Mesothelial cell of epicardium (in vitro differentiated cells): ENCODE measurements at regions not wholly inside any gene's neighbourhood (a gene's known extent, or its start where the extent isn't known, plus 50 kb on each side); places are given as distances from the start of the nearest gene placed in this dataset.
A peak's percentile ranks its signal among the peaks of the same experiment; 100 is the strongest.

Experiments used
- DNase-seq, 2 experiments: peaks; one replicate each; pipeline ENCODE4 v3.0.0; 2021; ENCODE audit warnings: low spot score in 2 of 2; ENCODE audit not compliant: unreplicated experiment in 2 of 2
- H3K27ac Mint-ChIP-seq: 2 replicates; pipeline ENCODE4 v1.8.0; 2021; ENCODE audit warnings: mixed read lengths
- H3K27me3 Mint-ChIP-seq: 2 replicates; pipeline ENCODE4 v1.8.0; 2021; ENCODE audit warnings: low read depth, mixed read lengths
- H3K36me3 Mint-ChIP-seq: 2 replicates; pipeline ENCODE4 v1.8.0; 2021; ENCODE audit warnings: mixed read lengths
- H3K4me1 Mint-ChIP-seq: 2 replicates; pipeline ENCODE4 v1.8.0; 2021; ENCODE audit warnings: mixed read lengths
- H3K4me3 Mint-ChIP-seq: 2 replicates; pipeline ENCODE4 v1.8.0; 2021; ENCODE audit warnings: mild to moderate bottlenecking, moderate library complexity, mixed read lengths
- H3K9me3 Mint-ChIP-seq: 2 replicates; pipeline ENCODE4 v1.8.0; 2021; ENCODE audit warnings: mixed read lengths
- CTCF ChIP-seq: fragments of 200-600 bp; sonication (generic); IDR thresholded peaks from one replicate; pipeline ENCODE4 v1.5.0; 2021; ENCODE audit warnings: antibody characterized with exemption; ENCODE audit not compliant: unreplicated experiment

- TF ChIP-seq CTCF: no peak
- Mint-ChIP-seq H3K36me3 (no peaks in the 10 kb centered on the region), H3K9me3 (no peaks in the 10 kb centered on the region), H3K27me3 (no peaks in the 10 kb centered on the region), H3K4me1 (no peaks in the 10 kb centered on the region), H3K27ac (no peak overlapping the region), H3K4me3 (no peak overlapping the region)
- no peak for DNase-seq
Observed at GRCh38 chr9:85185486-85186217, 516.1 kb downstream of the NTRK2 start.

GRCh38 chr9:85182383-85182782 lies 512.9 kb downstream of the NTRK2 start:
- Mint-ChIP-seq H3K9me3 (no peaks in the 10 kb centered on the region), H3K4me3 (no peak overlapping the region), H3K4me1 (peaks cover 20% of the 10 kb centered on the region), H3K27me3 (no peaks in the 10 kb centered on the region), H3K27ac (no peak overlapping the region), H3K36me3 (no peaks in the 10 kb centered on the region)
- no peak for TF ChIP-seq CTCF
- no peak for DNase-seq

GRCh38 chr9:85178474-85178873 lies 508.9 kb downstream of the NTRK2 start:
- no peaks in the 10 kb centered on the region for H3K36me3 Mint-ChIP-seq
- TF ChIP-seq CTCF: no peak
- no peaks in the 10 kb centered on the region for H3K27me3 Mint-ChIP-seq

GRCh38 chr9:85173967-85174366 lies 504.4 kb downstream of the NTRK2 start:
- Mint-ChIP-seq H3K36me3 (peaks cover 4% of the 10 kb centered on the region), H3K4me1 (peaks cover 25% of the 10 kb centered on the region), H3K27me3 (no peaks in the 10 kb centered on the region), H3K9me3 (peaks cover 9% of the 10 kb centered on the region), H3K27ac (no peak overlapping the region), H3K4me3 (no peak overlapping the region)
- DNase-seq: no peak
- no peak for TF ChIP-seq CTCF

More at GRCh38 chr9:85178474-85178873, 508.9 kb downstream of the NTRK2 start:
- Mint-ChIP-seq H3K9me3 (no peaks in the 10 kb centered on the region), H3K27ac (no peak overlapping the region), H3K4me3 (no peak overlapping the region), H3K4me1 (peaks cover 20% of the 10 kb centered on the region)
- DNase-seq: no peak

- peaks cover 6% of the 10 kb centered on the region for H3K36me3 Mint-ChIP-seq
- DNase-seq: no peak
- H3K4me3 Mint-ChIP-seq: no peak overlapping the region
- peak overlapping the region; percentile 39 for H3K27ac Mint-ChIP-seq
- no peak for TF ChIP-seq CTCF
- peaks cover 19% of the 10 kb centered on the region for H3K4me1 Mint-ChIP-seq
- no peaks in the 10 kb centered on the region for H3K27me3 Mint-ChIP-seq
- H3K9me3 Mint-ChIP-seq: peaks cover 15% of the 10 kb centered on the region
Observed at GRCh38 chr9:85172001-85172978, 502.8 kb downstream of the NTRK2 start.
